Colonic mucosa (tissue), 4 donors: ENCODE measurements at regions not wholly inside any gene's neighbourhood (a gene's known extent, or its start where the extent isn't known, plus 50 kb on each side); places are given as distances from the start of the nearest gene placed in this dataset.

Source experiments
- DNase-seq: peaks from one replicate; pipeline ENCODE4 v3.0.0-alpha.2; 2020
- H3K27ac ChIP-seq: fragments of 200-600 bp; one replicate; pipeline ENCODE4 v1.8.0; 2021
- H3K27me3 ChIP-seq: fragments of 200-600 bp; one replicate; pipeline ENCODE4 v1.8.0; 2021
- H3K36me3 ChIP-seq: fragments of 200-600 bp; one replicate; pipeline ENCODE4 v1.8.0; 2021
- H3K4me1 ChIP-seq: fragments of 200-600 bp; one replicate; pipeline ENCODE4 v1.8.0; 2021; ENCODE audit warnings: mild to moderate bottlenecking
- H3K4me3 ChIP-seq: fragments of 200-600 bp; one replicate; pipeline ENCODE4 v1.8.0; 2021
- H3K9ac ChIP-seq, 2 donors: one replicate each; pipeline ENCODE4 v1.7.0; 2013; ENCODE audit warnings: control low read depth in 2 of 2, low read depth in 2 of 2, low read length in 2 of 2
- H3K9me3 ChIP-seq: fragments of 200-600 bp; one replicate; pipeline ENCODE4 v1.8.0; 2021
- intact Hi-C: fragments of 100-400 bp; cut with DNase I; formaldehyde crosslinking; loops from one replicate; pipeline ENCODE4 v1.14.1; 2022
- TF ChIP-seq, protein P1 (sequence below): fragments of 200-600 bp; IDR thresholded peaks from one replicate; pipeline ENCODE4 v1.8.0; 2022; ENCODE audit warnings: antibody characterized with exemption, mild to moderate bottlenecking
- donor health status: healthy.
- donor health status: DM: no; HTN: no; CAD: no.
- donor health status: DM: no; HTN: no; CAD: no.

DNA sequence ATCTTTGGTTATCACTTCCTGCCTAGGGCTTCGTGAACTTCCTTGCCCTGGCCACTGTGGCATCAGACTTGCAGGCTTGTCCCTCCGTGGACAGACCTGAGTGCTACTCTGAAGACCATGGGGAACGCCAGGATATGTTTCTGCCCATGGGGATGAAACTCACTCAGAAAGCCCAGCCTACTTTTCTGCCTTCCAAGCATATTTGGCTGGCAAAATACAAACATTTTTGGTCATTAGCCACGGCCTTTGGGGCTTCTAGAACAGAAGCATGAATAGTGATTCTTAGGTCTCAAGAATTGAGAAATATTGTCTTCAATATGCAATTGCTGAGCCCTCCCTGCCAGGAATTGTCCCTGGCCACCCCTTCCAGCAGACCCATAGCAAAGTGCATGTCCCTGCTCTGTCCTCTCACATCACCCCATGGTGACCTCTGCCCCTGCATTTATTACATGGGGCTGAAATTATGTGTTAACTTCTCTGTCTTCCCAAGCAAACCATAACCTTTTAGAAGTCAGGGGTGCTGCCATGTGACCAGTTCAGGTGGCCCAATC is 152.4 kb downstream of the OSR1 start:
- intact Hi-C loops, result no loop called here
- TF ChIP-seq, protein P1, sequence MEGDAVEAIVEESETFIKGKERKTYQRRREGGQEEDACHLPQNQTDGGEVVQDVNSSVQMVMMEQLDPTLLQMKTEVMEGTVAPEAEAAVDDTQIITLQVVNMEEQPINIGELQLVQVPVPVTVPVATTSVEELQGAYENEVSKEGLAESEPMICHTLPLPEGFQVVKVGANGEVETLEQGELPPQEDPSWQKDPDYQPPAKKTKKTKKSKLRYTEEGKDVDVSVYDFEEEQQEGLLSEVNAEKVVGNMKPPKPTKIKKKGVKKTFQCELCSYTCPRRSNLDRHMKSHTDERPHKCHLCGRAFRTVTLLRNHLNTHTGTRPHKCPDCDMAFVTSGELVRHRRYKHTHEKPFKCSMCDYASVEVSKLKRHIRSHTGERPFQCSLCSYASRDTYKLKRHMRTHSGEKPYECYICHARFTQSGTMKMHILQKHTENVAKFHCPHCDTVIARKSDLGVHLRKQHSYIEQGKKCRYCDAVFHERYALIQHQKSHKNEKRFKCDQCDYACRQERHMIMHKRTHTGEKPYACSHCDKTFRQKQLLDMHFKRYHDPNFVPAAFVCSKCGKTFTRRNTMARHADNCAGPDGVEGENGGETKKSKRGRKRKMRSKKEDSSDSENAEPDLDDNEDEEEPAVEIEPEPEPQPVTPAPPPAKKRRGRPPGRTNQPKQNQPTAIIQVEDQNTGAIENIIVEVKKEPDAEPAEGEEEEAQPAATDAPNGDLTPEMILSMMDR, result no peak
- Histone ChIP-seq H3K9me3 (no peaks in the 10 kb centered on the region), H3K9ac (no peak overlapping the region), H3K27ac (no peak overlapping the region), H3K4me3 (no peak overlapping the region), H3K27me3 (no peaks in the 10 kb centered on the region), H3K4me1 (no peaks in the 10 kb centered on the region), H3K36me3 (no peaks in the 10 kb centered on the region)
- no peak for DNase-seq

DNA sequence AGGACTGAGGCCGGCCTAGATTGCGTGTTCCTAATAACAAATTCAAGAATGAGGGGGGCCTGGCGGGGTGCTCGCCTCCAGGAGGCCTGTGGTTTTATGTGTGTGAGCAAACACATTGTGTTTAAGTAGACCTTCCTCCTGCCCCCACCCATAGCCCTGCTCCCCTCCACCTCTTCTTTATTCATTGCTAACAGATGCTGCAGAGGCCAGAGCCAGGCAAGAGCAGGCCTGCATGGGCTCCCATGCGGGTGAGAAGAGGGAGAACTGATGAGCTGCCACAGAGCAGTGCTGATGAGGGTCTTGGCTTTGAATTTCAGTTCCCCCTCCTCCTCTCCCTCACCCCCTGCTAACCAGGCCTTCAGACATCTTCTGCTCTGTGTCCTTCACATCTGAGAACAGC is 154.6 kb downstream of the OSR1 start:
- Histone ChIP-seq H3K27ac (no peak overlapping the region), H3K9me3 (no peaks in the 10 kb centered on the region), H3K9ac (no peak overlapping the region), H3K4me1 (no peaks in the 10 kb centered on the region), H3K36me3 (no peaks in the 10 kb centered on the region), H3K27me3 (no peaks in the 10 kb centered on the region), H3K4me3 (no peak overlapping the region)
- DNase-seq, result no peak
- intact Hi-C loops, result no loop called here
- TF ChIP-seq, protein P1, result no peak

DNA sequence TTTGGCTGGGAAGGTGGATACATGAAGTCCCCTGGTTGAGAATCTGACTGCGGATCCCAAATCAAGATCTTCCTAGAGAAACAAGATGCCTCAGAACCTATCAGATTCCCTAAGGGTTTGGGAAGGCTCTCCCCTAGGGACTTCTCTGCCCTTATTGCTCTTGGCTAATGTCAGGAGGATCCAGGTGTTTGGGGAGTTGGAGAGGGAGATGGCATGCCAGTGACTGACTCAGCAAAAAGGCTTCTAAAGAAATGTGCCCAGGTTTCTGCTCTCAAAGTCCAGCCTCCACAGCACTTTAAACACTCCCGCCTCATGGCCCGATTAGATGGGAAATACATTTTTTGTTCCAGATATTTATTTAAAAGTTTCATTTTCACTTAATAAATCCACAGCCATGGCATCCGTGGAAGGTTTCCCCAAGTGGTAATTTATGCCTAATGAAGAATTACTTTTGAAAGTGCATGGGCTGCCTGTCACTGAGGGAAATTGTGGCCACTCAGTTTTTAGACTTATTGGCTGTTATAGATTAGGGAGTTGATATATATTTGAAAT is 156.4 kb downstream of the OSR1 start:
- no peak overlapping the region for H3K4me3 ChIP-seq
- H3K4me1 ChIP-seq, result no peaks in the 10 kb centered on the region
- TF ChIP-seq, protein P1, result no peak
- no peak overlapping the region for H3K9ac ChIP-seq
- no peaks in the 10 kb centered on the region for H3K36me3 ChIP-seq
- DNase-seq, result no peak
- H3K27me3 ChIP-seq, result no peaks in the 10 kb centered on the region
- no peaks in the 10 kb centered on the region for H3K9me3 ChIP-seq
- intact Hi-C loops, result no loop called here
- no peak overlapping the region for H3K27ac ChIP-seq

DNA sequence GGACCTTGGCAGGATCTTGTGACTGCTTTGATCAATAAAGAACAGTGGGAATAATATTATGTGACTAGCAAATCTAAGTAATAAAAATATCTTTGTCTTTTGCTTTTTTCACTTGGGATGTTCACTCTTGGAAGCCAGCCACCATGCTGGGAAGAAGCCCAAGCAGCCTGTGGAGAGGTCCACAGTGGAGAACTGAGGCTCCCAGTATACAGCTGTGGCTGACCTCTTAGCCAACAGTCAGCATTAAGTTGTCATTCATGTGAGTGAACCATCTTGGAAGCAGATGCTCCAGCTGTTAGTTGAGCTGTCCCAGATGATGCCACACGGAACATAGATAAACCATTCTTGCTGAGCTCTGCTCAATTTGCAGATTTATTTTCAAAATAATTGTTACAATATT is 160.0 kb downstream of the OSR1 start:
- no peaks in the 10 kb centered on the region for H3K9me3 ChIP-seq
- TF ChIP-seq, protein P1, result no peak
- no peak overlapping the region for H3K27ac ChIP-seq
- intact Hi-C loops, result no loop called here
- no peak overlapping the region for H3K9ac ChIP-seq
- no peaks in the 10 kb centered on the region for H3K4me1 ChIP-seq
- DNase-seq, result peak; percentile 23
- no peaks in the 10 kb centered on the region for H3K27me3 ChIP-seq
- no peaks in the 10 kb centered on the region for H3K36me3 ChIP-seq
- no peak overlapping the region for H3K4me3 ChIP-seq

DNA sequence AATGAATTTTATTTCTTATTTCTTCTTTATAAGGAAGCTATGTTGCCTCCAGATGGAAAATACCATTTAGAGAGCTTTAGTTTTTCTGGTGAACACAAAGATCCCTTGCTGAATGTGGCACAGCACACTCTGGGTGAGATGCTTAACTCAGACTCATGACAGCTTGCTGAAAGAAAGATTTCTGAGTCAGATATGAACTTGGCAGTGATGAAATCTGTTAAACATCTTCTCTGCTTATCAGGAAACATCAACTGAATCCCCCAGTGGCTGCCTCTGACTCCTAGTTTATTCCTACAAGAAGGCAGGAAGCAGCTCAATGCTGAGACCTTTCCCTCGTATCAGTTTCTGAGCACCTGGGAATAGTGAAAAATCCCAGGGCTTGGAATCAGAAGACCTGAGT is 162.8 kb downstream of the OSR1 start:
- TF ChIP-seq, protein P1, result no peak
- H3K27ac ChIP-seq, result no peak overlapping the region
- H3K4me1 ChIP-seq, result no peaks in the 10 kb centered on the region
- DNase-seq, result no peak
- intact Hi-C loops, result no loop called here
- no peaks in the 10 kb centered on the region for H3K36me3 ChIP-seq
- H3K9me3 ChIP-seq, result no peaks in the 10 kb centered on the region
- H3K9ac ChIP-seq, result no peak overlapping the region
- no peak overlapping the region for H3K4me3 ChIP-seq
- no peaks in the 10 kb centered on the region for H3K27me3 ChIP-seq
